Uterus (tissue), 2 donors: ENCODE measurements at regions not wholly inside any gene's neighbourhood (a gene's known extent, or its start where the extent isn't known, plus 50 kb on each side); places are given as distances from the start of the nearest gene placed in this dataset.

ENCODE experiments used
- CTCF ChIP-seq, 4 experiments: fragments of 200-600 bp in 2 of 4; fragments of 450-650 bp in 2 of 4; sonication (generic) in 2 of 4; IDR thresholded peaks; one replicate each; pipeline ENCODE4 v1.5.1; 2016 to 2019; ENCODE audit warnings: antibody characterized with exemption in 4 of 4, mild to moderate bottlenecking in 2 of 4, moderate library complexity in 1 of 4
- POLR2A ChIP-seq, 2 donors: fragments of 450-650 bp; IDR thresholded peaks; one replicate each; pipeline ENCODE4 v1.6.1; 2016; ENCODE audit warnings: antibody characterized with exemption in 2 of 2, mild to moderate bottlenecking in 1 of 2, moderate library complexity in 1 of 2

- TF ChIP-seq POLR2A (IDR thresholded peaks at IDR 0.05) (no peak), CTCF (IDR thresholded peaks at IDR 0.05) (peak in 2 of 4 experiments; percentile 9 to 21)
Observed at GRCh38 chr4:89598602-89599001, 238.4 kb downstream of the SNCA start.
